M059J (cell line): ENCODE measurements at regions not wholly inside any gene's neighbourhood (a gene's known extent, or its start where the extent isn't known, plus 50 kb on each side); places are given as distances from the start of the nearest gene placed in this dataset.
"Not testable (repeated sequence)": the region's sequence is repeated elsewhere in the genome, so short reads cannot be mapped to it uniquely, and the experiment has no call there.

Experiments used
- DNase-seq: peaks from one replicate; pipeline ENCODE4 v3.0.0-alpha.2; 2012; ENCODE audit warnings: low read depth

DNA sequence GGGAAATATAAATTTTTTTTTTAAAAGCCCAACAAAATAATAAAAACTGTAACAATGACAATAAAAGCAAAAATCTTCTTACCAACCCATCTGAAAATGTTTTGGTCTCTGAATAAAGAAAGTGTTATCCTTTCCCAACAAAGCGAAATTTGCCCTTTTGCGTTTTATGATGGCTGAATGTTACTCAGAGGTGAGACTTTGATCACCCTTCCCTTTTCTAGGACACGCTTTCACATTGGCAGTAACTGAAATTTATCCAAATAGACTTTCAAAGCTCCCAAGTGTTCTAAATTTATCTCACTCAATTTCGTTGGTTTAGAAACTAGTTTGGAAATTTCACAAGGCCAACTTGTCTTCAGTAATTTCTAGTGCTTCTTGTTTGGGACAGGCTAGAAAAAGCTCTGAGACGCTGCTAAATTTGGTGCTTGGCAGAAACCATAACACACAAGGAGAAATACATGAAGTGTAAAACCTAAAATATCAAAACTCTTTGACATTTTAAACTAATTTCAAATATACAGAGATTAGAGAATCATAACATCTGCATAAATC is 354.5 kb upstream of the CITED2 start:
- DNase-seq, result no peak

DNA sequence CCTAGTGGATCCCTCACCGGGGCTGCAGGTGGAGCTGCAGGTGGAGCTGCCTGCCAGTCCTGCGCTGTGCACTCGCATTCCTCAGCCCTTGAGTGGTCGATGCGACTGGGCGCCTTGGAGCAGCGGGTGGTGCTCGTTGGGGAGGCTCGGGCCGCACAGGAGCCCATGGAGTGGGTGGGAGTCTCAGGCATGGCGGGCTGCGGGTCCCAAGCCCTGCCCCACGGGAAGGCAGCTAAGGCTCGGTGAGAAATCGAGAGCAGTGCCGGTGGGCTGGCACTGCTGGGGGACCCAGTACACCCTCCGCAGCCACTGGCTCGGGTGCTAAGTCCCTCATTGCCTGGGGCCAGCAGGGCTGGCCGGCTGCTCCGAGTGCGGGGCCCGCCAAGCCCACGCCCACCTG is 351.8 kb upstream of the CITED2 start:
- not testable (repeated sequence) for DNase-seq

DNA sequence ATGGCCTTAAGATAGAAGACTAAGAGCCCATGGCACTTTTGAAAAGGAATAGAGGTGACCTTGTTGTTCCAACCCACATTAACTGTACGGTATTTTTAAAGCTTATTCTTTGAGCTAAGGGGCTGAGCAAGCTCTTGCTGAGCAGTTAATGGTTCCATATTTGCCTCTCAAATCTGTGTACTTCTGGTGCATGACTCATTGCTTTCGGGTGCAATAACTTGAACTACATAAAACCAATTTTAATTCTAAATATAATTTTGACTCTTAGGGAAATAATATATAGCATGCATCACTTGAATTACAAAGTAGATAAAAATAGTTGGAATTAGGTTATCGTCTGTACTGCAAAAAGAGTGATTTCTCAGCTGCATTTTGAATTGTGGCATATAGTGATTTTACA is 348.1 kb upstream of the CITED2 start:
- DNase-seq, result no peak

DNA sequence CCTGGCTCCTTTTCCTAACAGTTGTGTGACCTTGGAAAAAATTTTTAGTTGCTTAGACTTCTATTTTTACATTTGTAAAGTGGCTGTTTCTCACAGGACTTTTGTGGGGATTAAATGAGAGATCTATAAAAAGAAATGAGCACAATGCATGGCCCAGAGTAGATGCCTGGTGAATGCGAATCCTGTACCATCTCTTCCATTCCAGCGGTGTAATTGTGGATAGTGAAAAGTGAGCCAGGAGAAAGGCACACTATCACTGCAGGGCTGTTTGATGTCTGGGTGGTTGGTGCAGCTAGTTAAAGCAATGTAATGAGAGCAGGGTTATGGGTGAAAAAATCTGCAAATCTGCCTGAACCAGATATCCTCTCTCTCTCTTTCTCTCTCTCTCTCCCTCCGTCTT is 347.5 kb upstream of the CITED2 start:
- DNase-seq, result no peak

DNA sequence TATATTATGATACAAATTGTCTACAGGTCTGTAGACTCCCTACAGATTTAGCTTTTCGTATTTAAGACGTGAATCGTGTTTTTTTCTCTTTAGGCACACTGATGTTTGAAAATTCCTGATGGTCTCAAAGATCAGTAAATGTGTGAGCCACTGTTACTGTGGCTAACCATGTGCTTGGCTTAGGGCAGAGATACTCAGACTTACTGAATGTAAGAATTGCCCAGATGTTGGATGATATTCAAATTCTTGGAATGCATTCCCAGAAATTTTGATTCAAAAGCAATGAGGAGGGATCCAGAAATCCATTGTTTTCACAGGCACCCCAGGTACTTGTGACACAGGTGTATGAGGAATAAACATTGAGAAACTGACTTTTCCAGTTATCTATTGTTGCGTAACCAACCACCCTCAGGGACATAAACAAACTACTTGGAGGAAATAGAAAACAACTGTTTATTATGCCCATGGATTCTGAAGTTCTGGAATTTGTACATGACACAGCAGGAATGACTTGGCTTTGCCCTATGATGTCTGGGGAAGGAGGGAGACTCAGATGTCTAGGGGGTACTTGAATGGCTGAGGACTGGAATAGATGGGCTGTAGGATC is 339.6 kb upstream of the CITED2 start:
- DNase-seq, result peak; percentile 46

DNA sequence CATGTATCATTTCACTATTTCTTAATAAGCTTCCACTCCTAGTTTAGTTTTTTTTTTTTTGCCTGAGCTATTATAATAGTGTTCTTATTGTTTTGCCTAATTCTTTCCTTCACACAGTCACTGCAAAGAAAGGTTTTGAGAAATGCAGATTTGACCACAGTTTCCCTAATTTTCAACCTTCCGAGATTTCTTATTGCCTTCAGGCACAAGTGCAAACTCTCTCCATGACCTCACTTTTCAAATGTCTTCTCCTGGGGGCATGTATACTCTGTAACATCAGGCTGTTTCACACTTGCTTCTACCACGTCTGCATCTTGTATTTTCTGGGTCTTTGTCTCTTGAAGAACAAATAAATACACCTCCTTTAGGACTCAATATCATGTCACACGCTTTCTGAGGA is 339.0 kb upstream of the CITED2 start:
- DNase-seq, result peak; percentile 84

DNA sequence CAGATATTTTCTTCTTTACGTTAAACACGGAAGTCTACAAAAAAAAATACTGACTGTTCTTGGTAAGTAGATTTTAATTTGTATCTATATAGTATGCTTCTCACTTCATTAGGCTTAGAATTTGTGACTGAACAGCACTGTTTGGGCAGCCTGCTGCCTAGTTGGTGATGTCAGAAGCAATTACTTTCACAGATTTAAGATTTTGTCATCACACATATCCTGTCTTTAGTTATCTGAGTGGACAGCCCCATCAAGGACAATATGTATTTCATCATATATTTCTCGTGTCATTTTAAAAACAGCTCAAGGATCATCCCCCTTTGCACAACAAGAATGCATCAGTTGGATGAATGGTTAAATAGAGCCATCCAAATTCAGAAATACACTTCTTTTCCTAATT is 338.4 kb upstream of the CITED2 start:
- no peak for DNase-seq

DNA sequence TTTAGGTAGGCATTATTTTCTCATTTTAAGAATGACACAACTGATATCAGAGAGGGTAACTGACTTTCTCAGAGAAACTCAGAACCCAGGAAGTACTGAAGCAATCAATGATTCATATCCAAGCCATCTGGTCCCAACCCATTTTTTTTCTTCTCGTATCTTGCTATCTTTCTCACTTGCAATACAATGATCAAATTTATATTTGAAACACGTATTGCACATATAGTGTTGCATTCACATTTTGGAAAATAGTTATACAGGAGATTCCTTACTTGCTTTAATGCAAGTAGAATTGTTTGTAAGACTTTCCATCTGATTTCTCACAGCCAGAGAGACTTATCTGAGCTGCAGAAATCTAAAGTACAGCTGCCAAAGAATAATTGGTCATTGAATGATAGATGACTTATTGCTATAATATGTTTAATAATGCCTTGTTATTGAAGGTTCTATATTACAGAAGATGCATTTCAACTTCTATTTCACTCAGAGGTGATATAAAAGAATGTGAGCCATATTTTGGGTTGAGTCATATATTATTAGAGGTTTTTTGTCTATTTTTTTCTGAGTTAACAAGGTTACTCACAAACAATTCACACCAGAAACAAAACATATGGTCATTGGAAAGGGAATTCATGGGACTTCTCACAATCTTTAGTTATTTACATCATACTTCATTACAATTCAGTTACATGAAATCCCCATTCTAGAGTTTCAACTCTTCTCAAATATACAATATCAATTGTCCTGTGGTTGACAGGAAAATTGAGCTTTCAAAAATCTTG is 337.5 kb upstream of the CITED2 start:
- DNase-seq, result peak; percentile 55

DNA sequence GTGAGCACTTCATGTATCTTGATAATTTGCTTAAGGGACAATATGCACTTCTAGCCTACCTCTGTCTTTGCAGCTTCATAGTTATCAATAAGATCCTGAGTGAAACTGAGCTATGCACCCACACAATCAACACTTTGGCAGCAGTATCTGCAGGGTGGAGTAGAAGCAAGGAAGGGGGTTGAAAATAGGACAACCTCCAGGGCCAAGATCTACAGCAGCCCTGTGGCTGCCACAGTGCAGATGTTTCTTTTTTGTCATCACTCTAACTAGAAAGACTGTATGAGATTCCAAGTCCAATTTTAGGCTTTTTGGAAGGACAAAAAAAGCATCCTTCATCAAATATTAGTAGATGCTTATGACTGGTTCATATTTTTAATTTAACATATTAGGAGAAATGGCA is 336.1 kb upstream of the CITED2 start:
- DNase-seq, result no peak

DNA sequence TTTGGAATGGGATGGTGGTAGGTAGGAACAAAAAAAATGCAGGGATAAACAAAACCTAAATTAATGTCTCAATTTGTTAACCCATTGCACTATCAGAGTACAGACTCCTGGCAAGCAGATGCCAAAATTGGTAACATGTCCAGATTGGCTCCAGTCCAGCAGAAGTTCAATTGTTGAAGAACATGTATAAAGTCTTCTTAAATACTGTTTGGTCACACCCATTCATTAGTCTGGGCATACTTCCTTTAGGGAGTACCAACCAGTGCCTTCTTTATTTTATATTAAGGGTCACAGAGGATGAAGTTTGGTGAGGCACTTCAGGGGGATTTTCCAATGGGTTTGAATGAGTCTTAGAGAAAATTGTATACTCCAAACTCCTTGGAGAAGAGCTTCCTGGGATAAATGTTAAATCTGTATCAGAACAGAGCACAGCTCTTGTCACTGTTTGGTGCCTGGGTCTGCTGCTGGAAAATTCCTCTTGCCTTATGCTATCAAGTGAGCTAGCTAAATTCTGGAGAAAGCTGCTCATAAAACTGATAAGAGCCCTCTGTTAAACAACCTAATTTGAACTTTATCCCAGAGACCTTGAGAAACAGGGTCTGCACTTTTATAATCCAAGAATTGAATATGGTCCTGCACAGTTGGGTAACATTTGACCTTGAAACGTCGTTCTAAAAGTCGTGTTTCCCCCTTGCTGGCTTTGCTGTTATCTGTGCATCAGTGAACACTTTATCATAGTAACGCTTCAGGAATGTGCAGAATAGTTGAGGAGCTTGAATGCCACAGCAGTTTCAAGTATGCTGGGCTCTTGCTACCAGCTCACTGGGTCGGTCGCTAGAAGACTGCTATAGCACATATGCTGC is 334.1 kb upstream of the CITED2 start:
- peak; percentile 97 for DNase-seq

DNA sequence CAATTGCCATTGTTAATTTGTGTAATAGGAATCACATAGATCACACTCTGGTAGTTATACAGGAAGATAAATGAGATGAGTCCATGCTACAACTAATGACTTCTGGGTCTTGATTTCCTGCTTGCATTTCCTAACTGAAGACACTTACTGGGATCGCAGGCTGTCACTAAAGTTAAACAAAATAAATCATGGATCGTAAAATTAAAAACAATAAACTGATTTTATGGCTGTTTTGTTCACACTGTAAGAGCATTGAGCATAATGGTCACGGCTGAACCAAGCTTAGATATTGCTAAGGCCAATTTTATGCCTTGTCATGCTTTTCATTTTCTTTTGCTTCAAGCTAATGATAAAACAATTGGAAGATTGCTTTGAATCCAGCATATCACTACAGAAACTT is 332.5 kb upstream of the CITED2 start:
- peak; percentile 22 for DNase-seq

DNA sequence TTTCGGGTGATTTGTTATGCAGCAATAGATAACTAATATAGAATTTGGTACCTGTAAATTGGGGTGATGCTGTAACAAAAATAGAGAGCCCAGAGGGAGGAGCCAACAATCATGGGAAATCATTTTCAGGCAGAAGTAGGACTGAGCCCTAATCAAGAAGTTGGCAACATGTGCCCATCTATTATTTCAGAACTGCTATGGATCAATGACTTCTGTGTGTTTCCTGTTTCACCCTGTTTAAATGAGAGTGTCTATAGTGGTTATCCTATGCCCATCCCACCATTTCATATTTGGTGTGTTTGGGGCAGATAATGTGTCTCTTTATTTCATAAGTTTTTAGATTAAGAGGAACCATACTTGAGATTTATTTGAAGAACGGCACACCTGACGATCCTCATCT is 330.8 kb upstream of the CITED2 start:
- no peak for DNase-seq

DNA sequence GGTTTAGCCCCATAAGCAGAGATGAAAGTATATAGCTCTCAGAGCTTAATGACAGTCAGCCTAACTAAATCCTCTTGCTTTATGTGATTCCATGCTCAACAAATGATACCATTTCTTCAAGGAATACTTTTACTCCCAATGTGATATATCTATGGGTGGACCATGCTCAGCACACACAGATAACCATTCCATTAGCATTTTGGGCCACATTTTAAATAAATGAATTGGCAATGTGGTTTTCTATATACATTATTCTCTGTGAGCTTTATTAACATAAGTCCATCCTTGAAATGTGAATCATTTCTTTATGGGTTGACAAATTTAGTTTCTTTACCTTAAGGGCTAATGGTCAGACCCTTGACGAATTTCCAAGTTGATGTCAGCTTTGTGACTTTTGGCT is 329.3 kb upstream of the CITED2 start:
- no peak for DNase-seq

DNA sequence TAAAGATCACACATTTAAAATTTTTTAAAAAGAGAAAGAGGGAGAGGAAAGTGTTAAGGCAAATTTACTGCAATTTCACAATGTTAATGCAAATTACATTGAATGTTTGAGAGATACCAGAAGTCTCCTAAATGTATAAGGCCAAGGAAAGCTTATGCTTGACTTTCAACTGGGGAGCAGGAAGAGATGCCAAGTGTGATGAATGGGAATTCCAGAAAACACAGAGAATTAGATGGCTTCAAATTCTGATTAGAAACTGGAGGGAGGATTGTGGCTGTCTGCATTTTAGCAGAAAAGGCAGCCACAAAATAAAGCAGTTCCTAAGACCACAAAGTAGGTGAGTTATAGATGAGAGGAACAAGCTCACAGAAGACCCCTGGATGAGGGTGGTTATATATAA is 328.3 kb upstream of the CITED2 start:
- DNase-seq, result no peak

DNA sequence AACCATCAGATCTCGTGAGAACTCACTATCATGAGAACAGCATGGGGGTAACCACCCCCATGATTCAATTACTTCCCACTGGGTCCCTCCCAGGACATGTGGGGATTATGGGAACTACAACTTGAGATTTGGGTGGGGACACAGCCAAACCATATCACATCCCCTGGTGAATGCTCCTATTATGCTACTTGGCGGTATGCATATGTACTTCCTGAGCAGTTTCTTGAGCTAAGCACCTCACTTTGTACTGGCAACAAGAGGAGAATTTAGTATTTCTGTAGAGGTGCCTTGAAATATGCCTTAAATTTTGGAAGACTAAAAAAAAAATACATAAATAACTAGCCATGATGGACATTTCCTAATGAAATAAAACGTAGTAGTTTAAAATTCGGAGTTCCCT is 327.2 kb upstream of the CITED2 start:
- DNase-seq, result no peak

DNA sequence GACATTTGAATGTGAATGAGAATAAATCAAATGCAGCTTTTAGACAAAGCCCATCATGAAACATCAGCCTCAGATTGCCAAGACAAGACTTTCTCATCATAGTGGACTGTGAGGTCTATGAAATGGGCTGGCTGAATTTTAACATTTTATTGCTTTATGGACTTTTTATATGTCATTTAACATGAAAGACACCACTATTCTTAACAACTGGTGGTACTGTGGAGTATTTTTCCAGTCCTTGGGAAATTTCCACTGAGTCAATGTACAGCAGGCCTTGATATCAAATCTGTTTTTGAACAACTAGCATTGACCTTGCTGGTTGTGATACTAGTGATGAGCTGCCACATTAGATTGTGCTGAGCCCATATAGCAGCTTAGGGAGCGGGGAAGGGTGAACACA is 326.6 kb upstream of the CITED2 start:
- no peak for DNase-seq

DNA sequence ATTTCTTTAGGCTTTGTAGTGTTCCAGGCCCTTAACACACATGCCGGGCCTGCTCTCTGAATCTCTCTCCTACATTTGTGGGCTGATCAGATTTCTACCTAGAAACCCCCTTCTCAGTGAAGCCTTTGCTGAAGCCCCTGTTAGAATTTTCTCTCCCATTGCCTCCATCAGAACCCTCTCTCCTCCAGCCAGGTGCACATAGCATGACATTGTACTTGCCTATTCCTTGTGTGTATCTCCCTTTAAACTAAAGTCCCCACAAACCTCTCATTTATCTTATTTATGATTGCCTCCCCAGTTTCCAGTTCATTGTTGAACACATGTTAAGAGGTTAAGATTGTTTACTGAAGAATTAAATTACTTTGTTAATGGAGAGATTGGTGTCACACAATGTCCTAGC is 325.5 kb upstream of the CITED2 start:
- DNase-seq, result no peak

DNA sequence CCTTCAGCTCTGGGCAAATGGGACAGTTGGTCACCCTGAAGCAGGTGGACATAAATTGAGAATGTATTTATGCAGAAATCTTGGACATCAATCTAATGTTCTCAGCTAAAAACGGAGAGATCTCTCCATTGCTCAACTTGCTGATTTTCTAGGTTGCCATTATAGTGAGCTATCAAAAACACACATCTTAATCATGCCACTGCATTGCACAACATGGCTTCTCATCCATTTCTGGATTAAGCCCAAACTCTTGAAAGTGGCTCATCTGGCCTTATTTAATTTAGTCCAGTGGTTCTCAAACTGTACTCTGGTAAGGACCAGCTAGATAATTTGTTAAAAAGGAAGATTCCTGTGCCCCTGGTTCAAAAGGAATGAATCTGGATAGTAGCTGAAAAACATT is 324.9 kb upstream of the CITED2 start:
- peak; percentile 44 for DNase-seq

DNA sequence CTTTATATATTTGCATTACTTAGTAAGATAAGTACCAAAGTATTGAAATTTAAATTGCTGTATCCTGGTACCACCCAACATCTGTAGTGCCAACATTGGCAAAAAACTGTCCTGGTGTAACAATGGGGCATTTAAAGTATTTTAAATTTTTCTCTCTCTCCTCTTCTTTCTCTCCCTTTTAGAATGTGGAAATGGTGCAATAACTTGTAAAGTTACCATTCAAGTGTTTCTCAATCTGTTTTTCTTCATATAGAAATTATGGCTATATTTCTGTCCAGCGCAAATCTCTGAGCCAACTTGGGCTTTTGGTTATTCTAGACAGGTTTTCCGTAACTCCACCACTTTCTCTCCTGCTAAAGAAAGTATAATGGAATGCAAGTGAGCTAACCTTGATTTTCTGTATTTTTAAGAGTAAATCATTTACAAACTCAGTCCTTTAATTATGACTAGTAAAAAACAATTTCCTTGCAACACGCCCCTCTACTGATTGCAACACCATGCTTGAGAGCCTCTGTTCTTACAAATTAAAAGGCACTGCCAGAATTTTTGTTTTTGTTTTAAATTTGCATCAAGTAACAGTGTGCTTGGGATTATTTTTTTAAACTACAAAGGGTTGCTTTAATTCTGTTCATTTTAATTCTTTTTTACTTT is 324.2 kb upstream of the CITED2 start:
- no peak for DNase-seq

DNA sequence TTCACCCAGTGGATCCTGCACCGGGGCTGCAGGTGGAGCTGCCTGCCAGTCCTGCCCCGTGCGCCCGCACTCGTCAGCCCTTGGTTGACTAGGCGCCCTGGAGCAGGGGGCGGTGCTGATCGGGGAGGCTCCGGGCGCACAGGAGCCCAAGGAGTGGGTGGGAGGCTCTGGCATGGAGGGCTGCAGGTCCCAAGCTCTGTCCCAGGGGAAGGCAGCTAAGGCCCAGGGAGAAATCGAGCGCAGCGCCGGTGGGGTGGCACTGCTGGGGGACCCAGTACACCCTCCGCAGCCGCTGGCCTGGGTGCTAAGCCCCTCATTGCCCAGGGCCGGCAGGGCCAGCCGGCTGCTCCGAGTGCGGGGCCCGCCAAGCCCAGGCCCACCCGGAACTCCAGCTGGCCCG is 323.4 kb upstream of the CITED2 start:
- not testable (repeated sequence) for DNase-seq

DNA sequence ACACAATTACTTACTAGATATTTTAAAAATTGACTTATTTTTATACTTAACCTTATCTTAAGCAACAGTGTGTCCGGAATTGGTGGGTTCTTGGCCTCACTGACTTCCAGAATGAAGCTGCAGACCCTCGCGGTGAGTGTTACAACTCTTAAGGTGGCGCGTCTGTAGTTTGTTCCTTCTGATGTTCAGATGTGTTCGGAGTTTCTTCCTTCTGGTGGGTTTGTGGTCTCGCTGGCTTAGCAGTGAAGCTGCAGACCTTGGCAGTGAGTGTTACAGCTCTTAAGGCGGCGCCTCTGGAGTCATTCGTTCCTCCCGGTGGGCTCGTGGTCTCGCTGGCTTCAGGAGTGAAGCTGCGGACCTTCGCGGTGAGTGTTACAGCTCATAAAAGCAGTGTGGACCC is 322.5 kb upstream of the CITED2 start:
- not testable (repeated sequence) for DNase-seq

DNA sequence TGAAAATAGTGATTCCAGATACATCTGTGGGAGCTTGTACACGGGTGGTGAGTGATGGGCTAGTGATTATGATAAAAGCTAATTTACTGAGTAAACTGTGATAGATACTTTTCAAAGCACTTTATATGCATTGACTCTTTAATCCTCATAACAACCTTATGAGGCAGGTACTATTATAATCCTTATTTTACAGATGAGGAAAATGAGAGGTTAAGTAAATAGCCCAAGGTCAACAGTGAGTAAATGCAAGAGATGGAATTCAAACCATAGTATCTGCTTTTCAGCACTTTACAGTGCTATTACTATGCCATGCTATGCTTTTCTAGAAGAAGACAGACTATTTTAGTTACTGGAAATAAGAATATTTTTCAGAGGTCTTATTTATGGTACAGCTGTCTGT is 320.9 kb upstream of the CITED2 start:
- no peak for DNase-seq
